MCF 10A (cell line): ENCODE measurements at regions not wholly inside any gene's neighbourhood (a gene's known extent, or its start where the extent isn't known, plus 50 kb on each side); places are given as distances from the start of the nearest gene placed in this dataset.

Experiments
- BruUV-seq: library from RNA; stranded (reverse); fragments of 400-500 nt; replicated peaks from 2 replicates; lab custom pipeline; 2021; lab: Mats Ljungman, UMichigan
- CTCF ChIA-PET: fragments of 300-600 bp; sonication (Branson Sonifier 250); formaldehyde crosslinking; extraction: SDS; loops from one replicate; lab custom pipeline; 2021; ENCODE audit warnings: antibody characterized with exemption, inconsistent platforms; lab: Yijun Ruan, JAX
- POLR2A ChIA-PET: fragments of 300-600, 350-650 bp; sonication (Branson Sonifier 250); formaldehyde crosslinking; extraction: SDS; loops from one replicate; lab custom pipeline; 2020; ENCODE audit warnings: antibody characterized with exemption, inconsistent platforms; lab: Yijun Ruan, JAX
- DNase-seq: peaks from one replicate; pipeline ENCODE4 v3.0.0-alpha.2; 2018; ENCODE audit not compliant: unreplicated experiment
- H3K27ac Mint-ChIP-seq: one replicate; pipeline ENCODE4 v1.8.0; 2022; ENCODE audit warnings: mild to moderate bottlenecking, low read depth, mixed read lengths; ENCODE audit not compliant: unreplicated experiment
- H3K27me3 Mint-ChIP-seq: one replicate; pipeline ENCODE4 v1.8.0; 2022; ENCODE audit warnings: mixed read lengths; ENCODE audit not compliant: insufficient read depth, unreplicated experiment
- H3K36me3 Mint-ChIP-seq: one replicate; pipeline ENCODE4 v1.8.0; 2022; ENCODE audit warnings: mild to moderate bottlenecking, moderate library complexity, mixed read lengths; ENCODE audit not compliant: insufficient read depth, unreplicated experiment
- H3K4me1 Mint-ChIP-seq: one replicate; pipeline ENCODE4 v1.8.0; 2022; ENCODE audit warnings: mixed read lengths; ENCODE audit not compliant: insufficient read depth, unreplicated experiment
- H3K4me3 Mint-ChIP-seq: one replicate; pipeline ENCODE4 v1.8.0; 2022; ENCODE audit warnings: mild to moderate bottlenecking, moderate library complexity, mixed read lengths; ENCODE audit not compliant: unreplicated experiment
- H3K9me3 Mint-ChIP-seq: one replicate; pipeline ENCODE4 v1.8.0; 2022; ENCODE audit warnings: mixed read lengths; ENCODE audit not compliant: unreplicated experiment
- CTCF ChIP-seq: fragments of 200-600 bp; IDR thresholded peaks from one replicate; pipeline ENCODE4 v1.8.0; 2022; ENCODE audit warnings: antibody characterized with exemption, mild to moderate bottlenecking; ENCODE audit not compliant: unreplicated experiment
- intact Hi-C: fragments of 100-400 bp; cut with micrococcal nuclease; formaldehyde crosslinking; loops from 2 replicates; pipeline ENCODE4 v1.14.1; 2022

GRCh38 chr5:125274938-125275724 is 528.7 kb upstream of the ZNF608 start:
- ChIA-PET POLR2A (interaction anchor here (0.5 to 1.5 kb wide), 4 partner anchors 10 to 210 kb away, joined by 3 to 5 read pairs (median 3); no protein-coding TSS in a partner anchor), CTCF (interaction anchor here (1.0 to 1.2 kb wide), 2 partner anchors 18 to 23 kb away, joined by 6 to 7 read pairs; no protein-coding TSS in a partner anchor)
- Mint-ChIP-seq H3K9me3 (peaks cover 5% of the 10 kb centered on the region), H3K36me3 (no peaks in the 10 kb centered on the region), H3K27me3 (no peaks in the 10 kb centered on the region), H3K4me3 (no peak overlapping the region), H3K27ac (no peak overlapping the region), H3K4me1 (peaks cover 19% of the 10 kb centered on the region)
- DNase-seq: no peak
- no peak for TF ChIP-seq CTCF
- BruUV-seq: no TSS peak
- intact Hi-C loops: no loop called here

- H3K27me3 Mint-ChIP-seq: no peaks in the 10 kb centered on the region
- no peaks in the 10 kb centered on the region for H3K36me3 Mint-ChIP-seq
- TF ChIP-seq CTCF: no peak
- peaks cover 19% of the 10 kb centered on the region for H3K4me1 Mint-ChIP-seq
- intact Hi-C loops: loop anchor here (2.0 kb wide), 1 partner anchor 135 kb away; no protein-coding TSS in a partner anchor
- ChIA-PET CTCF (interaction anchor here (1.0 to 1.2 kb wide), 2 partner anchors 17 to 22 kb away, joined by 6 to 7 read pairs; no protein-coding TSS in a partner anchor), POLR2A (interaction anchor here (1.3 to 2.5 kb wide), 5 partner anchors 9 to 210 kb away, joined by 3 to 17 read pairs (median 4); no protein-coding TSS in a partner anchor)
- no TSS peak for BruUV-seq
- H3K27ac Mint-ChIP-seq: no peak overlapping the region
- DNase-seq: no peak
- no peak overlapping the region for H3K4me3 Mint-ChIP-seq
- H3K9me3 Mint-ChIP-seq: peaks cover 5% of the 10 kb centered on the region
Measured at GRCh38 chr5:125275725-125276090, 529.3 kb upstream of the ZNF608 start.

- POLR2A ChIA-PET: interaction anchor here (0.7 to 2.5 kb wide), 6 partner anchors 9 to 209 kb away, joined by 3 to 17 read pairs (median 4); no protein-coding TSS in a partner anchor
- CTCF ChIA-PET: interaction anchor here (1.0 kb wide), 1 partner anchor 17 kb away, joined by 6 read pairs; no protein-coding TSS in a partner anchor
- intact Hi-C loops: loop anchor here (2.0 kb wide), 1 partner anchor 135 kb away; no protein-coding TSS in a partner anchor
- Mint-ChIP-seq H3K36me3 (no peaks in the 10 kb centered on the region), H3K9me3 (peaks cover 5% of the 10 kb centered on the region), H3K4me3 (no peak overlapping the region), H3K27me3 (no peaks in the 10 kb centered on the region), H3K27ac (no peak overlapping the region), H3K4me1 (peaks cover 19% of the 10 kb centered on the region)
- no peak for TF ChIP-seq CTCF
- no TSS peak for BruUV-seq
- DNase-seq: no peak
Measured at GRCh38 chr5:125276096-125276495, 529.7 kb upstream of the ZNF608 start.
